Retina (tissue), 1 donor: ENCODE measurements at regions not wholly inside any gene's neighbourhood (a gene's known extent, or its start where the extent isn't known, plus 50 kb on each side); places are given as distances from the start of the nearest gene placed in this dataset.
"Not testable (repeated sequence)": the region's sequence is repeated elsewhere in the genome, so short reads cannot be mapped to it uniquely, and the experiment has no call there.

Experiments used
- DNase-seq: peaks from one replicate; pipeline ENCODE4 v3.0.0-alpha.2; 2016

GRCh38 chr13:87736849-87737385 lies 65.7 kb downstream of the SLITRK5 start:
- DNase-seq, result no peak

DNA sequence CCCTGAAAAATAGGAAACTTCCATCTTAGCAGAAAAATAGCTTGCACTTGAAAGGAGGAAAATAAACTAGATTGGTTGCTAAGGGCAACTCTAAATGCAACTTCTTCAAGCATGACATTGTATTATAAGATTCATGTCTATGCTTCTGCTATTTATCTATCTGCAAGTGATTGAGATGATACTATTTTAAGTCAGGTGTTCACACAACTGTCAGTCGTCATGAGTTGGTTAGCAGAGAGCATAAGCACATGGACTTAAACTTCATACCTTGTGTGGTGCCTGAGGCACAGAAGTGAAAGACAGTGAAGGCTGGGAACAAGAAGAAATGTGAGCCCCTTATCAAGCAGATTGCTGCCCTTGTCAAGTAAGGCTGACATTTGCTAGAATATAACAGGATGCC lies 82.9 kb downstream of the SLITRK5 start:
- DNase-seq, result no peak

GRCh38 chr13:87769445-87769844 lies 98.3 kb downstream of the SLITRK5 start:
- no peak for DNase-seq

GRCh38 chr13:87777387-87777786 lies 106.2 kb downstream of the SLITRK5 start:
- DNase-seq, result no peak

DNA sequence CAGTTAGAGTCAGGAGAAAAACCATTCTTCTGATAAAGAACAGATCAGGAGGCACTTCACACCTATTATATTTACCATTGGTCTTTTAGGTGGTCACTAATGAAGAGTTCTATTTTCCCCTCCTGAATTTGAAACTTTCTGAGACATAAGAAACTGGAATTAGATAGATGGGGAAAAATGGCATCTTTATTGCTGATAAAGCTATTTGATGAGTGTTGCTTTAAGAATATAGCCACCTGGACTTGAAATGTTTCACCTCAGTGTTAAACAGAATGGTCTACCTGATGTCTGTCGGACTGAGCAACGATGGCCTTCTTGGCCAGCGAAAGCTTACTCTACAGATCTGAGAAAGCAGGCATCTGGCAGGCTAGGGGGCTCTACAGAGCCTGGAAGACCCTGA lies 107.0 kb downstream of the SLITRK5 start:
- DNase-seq, result no peak

DNA sequence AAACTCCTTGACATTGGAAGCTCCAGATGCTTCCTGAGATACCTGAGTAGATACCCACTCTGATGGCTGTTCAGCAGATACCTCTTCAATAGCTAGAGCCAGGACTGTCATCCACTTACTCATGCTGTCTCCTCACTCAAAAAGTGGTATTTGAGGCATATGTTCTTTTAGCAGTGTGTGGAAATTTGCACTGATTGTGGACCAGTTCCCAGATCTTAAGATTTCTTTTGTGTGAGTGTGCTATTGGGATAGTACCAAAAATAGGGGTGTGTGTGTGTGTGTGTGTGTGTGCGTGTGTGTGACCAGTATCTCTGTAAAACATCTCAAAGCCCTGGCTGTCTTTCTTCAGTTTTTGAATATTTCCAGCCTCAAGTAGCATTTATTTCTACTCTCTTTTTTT lies 108.3 kb downstream of the SLITRK5 start:
- no peak for DNase-seq

- no peak for DNase-seq
These were observed 112.2 kb downstream of the SLITRK5 start for GRCh38 chr13:87783366-87783765.

- no peak for DNase-seq
These were observed 117.2 kb downstream of the SLITRK5 start for GRCh38 chr13:87788363-87788762.

DNA sequence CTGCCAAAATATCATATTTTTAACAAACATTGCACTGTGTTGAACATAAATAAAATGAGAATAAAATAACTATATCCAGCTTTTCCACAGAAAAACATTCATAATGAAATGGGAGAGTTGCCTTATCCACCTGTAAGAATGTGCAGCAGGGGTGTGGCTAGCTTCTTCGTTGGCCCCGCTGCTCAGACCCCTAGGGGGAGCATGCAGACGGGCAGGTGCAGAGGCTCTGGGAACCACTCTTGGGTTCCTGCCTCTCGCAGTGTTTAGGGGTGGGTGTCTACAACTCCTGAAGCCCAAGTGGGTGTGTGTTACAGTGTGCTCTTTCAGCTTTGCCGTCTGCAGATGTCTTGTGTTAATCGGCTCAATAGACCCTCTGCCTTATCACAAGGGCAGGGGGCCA lies 121.7 kb downstream of the SLITRK5 start:
- DNase-seq, result no peak

DNA sequence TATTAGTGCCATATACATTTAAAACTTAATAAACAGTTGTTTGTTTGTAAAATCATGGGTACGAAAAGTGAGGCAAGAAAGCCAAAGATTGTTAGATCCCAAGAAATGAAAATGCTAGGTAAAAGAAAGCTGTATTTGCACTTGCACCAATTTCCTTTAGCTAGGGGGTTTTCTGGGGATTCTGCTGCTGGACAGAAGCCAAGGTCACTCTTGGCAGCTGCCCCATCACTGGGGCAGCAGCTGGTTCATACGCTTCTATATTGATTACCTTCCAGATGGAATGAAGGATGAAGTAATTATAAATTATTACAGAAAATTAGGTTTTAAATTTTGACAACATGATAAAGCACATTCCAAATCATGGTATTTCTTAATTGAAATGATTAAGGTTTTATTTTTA lies 127.4 kb downstream of the SLITRK5 start:
- DNase-seq, result no peak

DNA sequence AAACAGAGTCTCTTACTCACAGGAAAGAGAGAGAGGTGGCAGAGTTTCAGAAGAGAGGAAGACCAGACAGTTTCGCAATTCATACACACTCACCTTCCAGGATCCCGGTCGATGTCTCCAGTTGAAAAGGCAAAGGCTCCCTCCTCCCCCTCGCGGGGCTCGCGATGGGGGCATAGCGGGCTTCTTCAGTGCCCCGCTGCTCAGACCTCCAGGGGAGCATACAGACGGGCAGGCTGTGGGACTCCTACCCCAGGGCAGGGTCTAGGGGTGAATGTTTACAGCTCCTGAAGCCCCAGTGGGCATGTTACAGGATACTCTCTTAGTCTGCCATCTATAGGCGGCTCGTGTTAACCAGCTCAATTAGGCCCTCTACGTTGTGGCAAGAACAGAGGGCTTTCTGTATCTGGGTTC lies 139.2 kb downstream of the SLITRK5 start:
- DNase-seq, result no peak

GRCh38 chr13:87810920-87811344 lies 139.8 kb downstream of the SLITRK5 start:
- no peak for DNase-seq

GRCh38 chr13:87814403-87814802 lies 143.2 kb downstream of the SLITRK5 start:
- no peak for DNase-seq

DNA sequence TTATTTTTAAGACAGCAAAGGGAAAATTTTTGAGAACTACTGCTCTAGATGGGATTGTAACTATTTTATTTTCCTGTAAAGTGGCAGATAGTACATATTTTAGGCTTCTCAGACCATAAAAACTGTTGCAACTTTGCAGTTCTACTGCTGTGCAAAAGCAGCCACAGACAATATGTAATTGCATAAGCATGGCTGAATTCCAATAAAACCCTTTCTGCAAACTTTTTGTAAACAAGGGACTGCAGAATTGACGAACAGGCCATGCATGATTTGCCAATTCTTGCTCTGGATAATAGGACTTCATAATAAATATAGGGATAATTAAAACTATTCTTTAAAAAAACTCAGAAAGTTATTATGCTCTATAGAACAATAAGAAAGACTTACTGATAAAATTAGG lies 149.1 kb downstream of the SLITRK5 start:
- DNase-seq, result no peak

DNA sequence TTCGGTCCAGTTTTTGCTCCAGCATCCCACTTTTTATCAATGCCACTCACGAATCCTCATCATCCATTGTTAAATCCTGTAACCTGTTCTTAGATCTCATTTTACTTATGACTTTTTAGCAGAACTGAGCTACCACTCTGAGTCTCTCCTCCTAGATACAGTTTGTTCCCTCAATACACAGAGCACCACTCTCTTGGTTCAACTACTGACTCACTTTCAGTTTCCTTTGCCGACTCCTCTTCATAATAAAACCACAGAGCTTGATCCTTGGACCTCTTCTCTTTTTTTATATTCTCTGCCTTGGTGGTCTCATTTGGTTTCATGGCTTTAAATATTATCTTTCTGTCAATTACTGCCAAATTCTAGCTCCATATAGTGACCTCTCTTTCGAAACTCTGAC lies 150.3 kb downstream of the SLITRK5 start:
- DNase-seq, result no peak

- DNase-seq, result not testable (repeated sequence)
These were observed 155.1 kb downstream of the SLITRK5 start for GRCh38 chr13:87826301-87826700.

- DNase-seq, result no peak
These were observed 156.3 kb downstream of the SLITRK5 start for GRCh38 chr13:87827479-87827878.

DNA sequence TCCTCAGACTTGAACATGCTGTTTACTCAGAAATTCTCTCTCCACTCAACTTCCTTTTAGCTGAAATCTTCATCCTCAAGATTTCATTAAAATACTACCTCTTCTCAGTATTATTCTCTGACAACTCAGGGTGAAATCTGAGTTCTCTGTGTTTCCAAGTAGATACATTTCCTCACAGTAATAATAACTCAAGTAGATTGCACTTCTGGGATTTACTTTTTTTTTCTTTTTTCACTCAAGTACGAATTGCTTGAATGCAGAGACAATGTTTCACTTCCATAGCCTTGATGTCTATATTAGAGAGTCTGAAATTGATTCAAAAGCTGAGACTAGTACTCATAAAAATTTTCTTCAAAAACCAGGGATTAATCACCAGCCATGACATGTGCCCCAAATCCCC lies 166.4 kb downstream of the SLITRK5 start:
- no peak for DNase-seq

DNA sequence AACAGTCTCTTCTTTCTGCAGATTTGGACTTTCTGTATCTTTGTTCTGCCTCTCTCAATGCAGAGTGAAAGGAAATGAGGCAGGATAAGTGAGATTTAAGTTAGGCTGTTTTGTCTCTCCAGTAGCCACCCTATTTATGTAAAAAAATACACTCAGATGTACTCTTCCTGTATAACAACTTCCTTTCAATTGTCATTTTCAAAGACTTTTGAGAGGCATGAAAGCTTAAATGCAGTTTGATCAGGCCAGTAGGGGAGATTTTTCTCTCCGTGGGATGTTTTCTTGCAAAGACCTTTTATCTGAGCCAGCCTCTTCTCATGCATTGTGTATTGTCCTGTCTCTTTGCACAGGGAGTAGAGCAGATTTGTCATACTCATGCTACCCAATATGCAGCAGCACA lies 166.8 kb downstream of the SLITRK5 start:
- no peak for DNase-seq

DNA sequence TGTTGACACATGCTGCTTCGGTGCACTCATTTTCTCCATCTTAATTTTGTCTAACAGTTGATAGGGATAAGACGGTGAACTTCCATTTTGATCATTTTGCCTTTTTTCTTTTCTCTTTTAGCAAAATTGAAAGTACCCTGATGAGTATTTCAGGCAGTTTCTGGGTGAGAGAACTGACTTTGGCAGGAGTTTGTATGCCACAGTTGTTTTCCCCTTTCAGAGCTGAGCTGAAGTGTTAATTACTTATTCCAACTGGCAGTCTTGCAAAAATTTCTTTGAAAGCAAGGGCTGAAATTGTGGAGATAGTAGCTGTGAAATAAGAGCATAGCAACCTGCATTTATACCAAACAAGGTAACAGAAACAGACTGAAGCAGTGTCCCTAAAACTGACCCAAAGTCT lies 180.2 kb downstream of the SLITRK5 start:
- no peak for DNase-seq

DNA sequence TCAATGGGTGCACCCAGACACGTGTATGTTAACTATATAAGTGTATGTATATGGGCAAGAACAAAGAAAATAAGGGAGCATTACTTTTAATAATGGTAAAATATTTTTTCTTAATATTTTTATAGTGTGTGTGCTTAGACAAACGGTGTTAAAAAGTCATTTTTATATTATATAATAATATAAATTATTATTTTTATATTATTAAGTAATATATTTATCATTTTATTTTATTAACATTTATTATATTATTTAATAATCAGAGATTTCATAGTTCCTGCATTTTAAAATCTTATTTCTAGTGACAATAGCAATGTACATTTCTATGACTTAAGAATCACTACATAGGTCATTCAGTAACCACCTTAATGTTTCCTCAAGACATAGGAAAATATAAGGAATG lies 184.4 kb downstream of the SLITRK5 start:
- DNase-seq, result no peak

DNA sequence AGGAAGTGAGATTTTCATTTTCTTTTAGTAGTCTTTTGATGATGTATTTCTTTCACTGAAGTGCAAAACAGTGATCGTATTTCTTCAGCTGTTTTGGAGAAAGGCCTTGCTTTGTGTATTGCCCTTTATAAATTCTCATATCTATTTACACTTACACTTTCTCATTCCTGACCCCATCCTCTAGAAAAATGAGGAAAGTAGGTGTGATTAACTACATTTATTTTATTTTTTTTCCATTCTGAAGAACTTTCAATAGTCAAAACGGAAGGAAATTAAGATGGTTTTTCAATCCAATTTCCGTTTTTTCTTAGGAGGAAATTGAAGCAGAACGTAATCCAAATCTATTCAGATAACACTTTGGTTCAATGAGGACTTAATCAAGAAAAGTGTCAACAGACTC lies 188.1 kb downstream of the SLITRK5 start:
- no peak for DNase-seq

GRCh38 chr13:87867426-87867825 lies 196.3 kb downstream of the SLITRK5 start:
- no peak for DNase-seq

DNA sequence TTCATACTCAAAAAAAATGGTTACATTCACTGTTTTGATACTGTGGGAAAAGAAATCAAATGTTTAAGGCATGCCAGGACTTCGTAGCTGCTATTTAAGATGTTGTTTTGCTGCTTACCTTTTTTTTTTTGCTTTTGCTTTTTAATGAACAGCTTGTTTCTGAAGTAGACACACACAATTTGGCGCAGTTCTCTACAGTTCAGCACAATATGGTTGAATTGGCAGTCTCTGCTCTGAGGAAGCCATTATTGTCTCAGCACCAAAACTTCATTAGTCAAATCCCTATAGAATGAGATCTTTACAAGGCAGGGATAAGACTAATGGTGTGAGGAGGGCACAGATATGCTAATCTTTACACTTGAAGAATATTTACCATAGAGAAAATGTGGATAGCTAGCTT lies 197.6 kb downstream of the SLITRK5 start:
- no peak for DNase-seq

GRCh38 chr13:87872813-87873212 lies 201.6 kb downstream of the SLITRK5 start:
- DNase-seq, result no peak

GRCh38 chr13:87877477-87877876 lies 206.3 kb downstream of the SLITRK5 start:
- no peak for DNase-seq
